ENCODE measurements at regions not wholly inside any gene's neighbourhood (a gene's known extent, or its start where the extent isn't known, plus 50 kb on each side); places are given as distances from the start of the nearest gene placed in this dataset.

DNA sequence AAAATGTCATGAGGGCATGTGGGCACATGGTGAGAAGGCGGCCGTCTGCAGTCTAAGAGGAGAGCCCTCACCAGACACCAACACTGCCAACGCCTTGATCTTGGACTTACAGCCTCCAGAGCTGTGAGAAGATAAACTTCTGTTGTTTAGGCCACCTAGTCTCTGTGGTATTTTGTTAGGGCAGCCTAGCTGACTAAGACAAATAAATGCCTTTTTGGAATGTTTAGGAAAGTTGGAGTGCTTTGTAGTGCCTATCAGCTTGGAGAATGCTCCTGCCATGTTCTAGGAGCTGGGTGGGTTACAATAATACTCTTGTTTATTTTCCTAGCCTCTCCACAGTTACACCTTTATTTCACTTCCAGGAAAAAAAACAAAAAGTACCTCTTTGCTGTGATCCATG is 92.0 kb downstream of the SPP2 start:
- peaks cover 0 to 2% of the 10 kb centered on the region in 2 donors for H3K4me1 ChIP-seq
- WGBS, 2 donors: 83 to 86% methylated on average over 3 of the region's 3 CpGs
- no peak overlapping the region for H3K4me3 ChIP-seq (replicated peaks in 1 of 3)
- TF ChIP-seq POLR2A (IDR thresholded peaks at IDR 0.05): no peak
- no peak for TF ChIP-seq CTCF (IDR thresholded peaks at IDR 0.05)
- intact Hi-C loops (cut with DNase I): no loop called here
- no peaks in the 10 kb centered on the region for H3K27me3 ChIP-seq
- H3K36me3 ChIP-seq: no peaks in the 10 kb centered on the region
- H3K27ac ChIP-seq: no peak overlapping the region
- H3K9me3 ChIP-seq: no peaks in the 10 kb centered on the region
- no peak for DNase-seq

- WGBS, 2 donors: 90 to 96% methylated on average over 5 of the region's 5 CpGs
- Histone ChIP-seq H3K27ac (no peak overlapping the region), H3K36me3 (no peaks in the 10 kb centered on the region), H3K27me3 (no peaks in the 10 kb centered on the region), H3K9me3 (no peaks in the 10 kb centered on the region), H3K4me3 (replicated peaks in 1 of 3) (no peak overlapping the region), H3K4me1 (no peaks in the 10 kb centered on the region)
- intact Hi-C loops (cut with DNase I): loop anchor here (5.0 kb wide), 1 partner anchor 363 kb away; no protein-coding TSS in a partner anchor
- no peak for DNase-seq
- TF ChIP-seq CTCF (IDR thresholded peaks at IDR 0.05) (no peak), POLR2A (IDR thresholded peaks at IDR 0.05) (no peak)
Observed at GRCh38 chr2:234139755-234140154, 89.3 kb downstream of the SPP2 start.

DNA sequence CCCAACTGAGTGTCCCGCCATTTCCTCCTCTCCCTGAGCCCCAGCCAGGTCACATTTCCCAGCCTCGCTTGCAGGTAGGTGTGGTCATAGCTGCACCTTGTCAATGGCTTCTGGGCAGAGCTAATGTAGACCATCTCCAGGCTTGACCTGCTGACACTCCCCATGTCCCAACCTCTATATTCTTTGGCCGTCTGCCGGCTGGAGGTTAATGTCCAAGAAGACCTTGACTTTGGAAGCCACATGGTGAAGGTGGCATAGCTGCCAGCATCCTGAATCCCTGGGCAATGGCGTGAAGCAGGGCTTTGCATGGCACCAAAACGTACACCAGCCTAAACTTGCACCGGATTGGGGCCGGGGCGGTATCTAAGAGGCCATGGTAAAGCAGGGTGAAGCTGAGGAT is 88.3 kb downstream of the SPP2 start:
- intact Hi-C loops (cut with DNase I): loop anchor here (5.0 kb wide), 1 partner anchor 363 kb away; no protein-coding TSS in a partner anchor

DNA sequence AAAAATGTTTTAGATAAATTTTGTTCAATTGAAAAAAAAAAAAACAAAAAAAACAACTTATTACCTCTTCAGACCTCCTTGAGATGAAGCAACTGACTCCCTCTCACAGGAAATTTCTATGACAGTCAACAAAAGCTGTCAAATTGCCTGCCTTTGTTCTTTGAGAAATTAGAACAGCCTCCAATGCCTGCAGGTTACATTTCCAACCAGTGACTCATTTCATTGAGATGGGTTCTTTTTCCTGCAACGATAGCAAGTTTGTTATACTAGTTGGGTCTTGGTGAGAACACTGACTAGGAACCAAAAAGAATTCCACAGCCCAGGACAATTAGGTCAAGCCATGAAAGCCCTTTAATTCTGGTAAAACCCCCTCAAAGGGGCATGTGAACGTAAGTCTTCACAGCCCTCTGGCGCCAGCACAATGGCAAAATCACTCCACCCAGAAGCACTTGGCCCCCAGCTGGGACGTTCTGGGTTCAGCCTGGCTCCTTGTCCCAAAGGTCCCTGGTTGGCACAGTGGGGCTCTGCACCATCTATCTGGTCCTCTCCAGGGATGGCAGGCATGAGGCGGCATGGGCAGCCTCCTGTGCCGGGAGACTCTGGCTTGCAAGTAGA is 87.0 kb downstream of the SPP2 start:
- Histone ChIP-seq H3K27ac (no peak overlapping the region), H3K27me3 (no peaks in the 10 kb centered on the region), H3K36me3 (no peaks in the 10 kb centered on the region), H3K4me3 (replicated peaks in 1 of 3) (no peak overlapping the region), H3K9me3 (no peaks in the 10 kb centered on the region), H3K4me1 (no peaks in the 10 kb centered on the region)
- intact Hi-C loops (cut with DNase I): loop anchor here (5.0 kb wide), 1 partner anchor 365 kb away; no protein-coding TSS in a partner anchor
- WGBS, 2 donors: 70 to 87% methylated on average over 6 of the region's 6 CpGs
- no peak for TF ChIP-seq POLR2A (IDR thresholded peaks at IDR 0.05)
- TF ChIP-seq CTCF (IDR thresholded peaks at IDR 0.05): no peak
- DNase-seq: no peak

More for the DNA sequence above, 88.3 kb downstream of the SPP2 start:
- Histone ChIP-seq H3K36me3 (no peaks in the 10 kb centered on the region), H3K27ac (no peak overlapping the region), H3K4me1 (no peaks in the 10 kb centered on the region), H3K9me3 (no peaks in the 10 kb centered on the region), H3K27me3 (no peaks in the 10 kb centered on the region), H3K4me3 (replicated peaks in 1 of 3) (no peak overlapping the region)
- DNase-seq: no peak
- TF ChIP-seq POLR2A (IDR thresholded peaks at IDR 0.05): no peak
- TF ChIP-seq CTCF (IDR thresholded peaks at IDR 0.05): no peak
- 94 to 99% methylated on average over 7 to 9 of the region's 9 CpGs for WGBS, 2 donors

GRCh38 chr2:234136461-234136860 is 86.0 kb downstream of the SPP2 start:
- DNase-seq: no peak
- Histone ChIP-seq H3K36me3 (no peaks in the 10 kb centered on the region), H3K9me3 (no peaks in the 10 kb centered on the region), H3K4me3 (replicated peaks in 1 of 3) (no peak overlapping the region), H3K4me1 (no peaks in the 10 kb centered on the region), H3K27me3 (no peaks in the 10 kb centered on the region), H3K27ac (no peak overlapping the region)
- TF ChIP-seq CTCF (IDR thresholded peaks at IDR 0.05): no peak
- no peak for TF ChIP-seq POLR2A (IDR thresholded peaks at IDR 0.05)
- intact Hi-C loops (cut with DNase I): loop anchor here (5.0 kb wide), 1 partner anchor 366 kb away; no protein-coding TSS in a partner anchor

Measured in thyroid gland (tissue), 4 donors.